OCI-LY7 (cell line): ENCODE measurements at regions not wholly inside any gene's neighbourhood (a gene's known extent, or its start where the extent isn't known, plus 50 kb on each side); places are given as distances from the start of the nearest gene placed in this dataset.

ENCODE experiments used
- CTCF ChIP-seq: fragments of 200-600 bp; sonication (generic); conservative IDR thresholded peaks from 2 replicates; pipeline ENCODE4 v1.5.1; 2014; ENCODE audit warnings: mild to moderate bottlenecking, antibody characterized with exemption, low read length, moderate library complexity, mixed read lengths
- EZH2phosphoT487 ChIP-seq: fragments of 200-600 bp; sonication (generic); IDR thresholded peaks from 2 replicates; pipeline ENCODE4 v1.6.1; 2018; ENCODE audit warnings: low read depth, borderline replicate concordance, mild to moderate bottlenecking, mixed run types, antibody characterized with exemption, low read length, moderate library complexity, mixed read lengths

GRCh38 chr7:51367614-51367968 is 51.0 kb upstream of the COBL start:
- TF ChIP-seq CTCF (no peak), EZH2phosphoT487 (no peak)
